H7 (cell line): ENCODE measurements at regions not wholly inside any gene's neighbourhood (a gene's known extent, or its start where the extent isn't known, plus 50 kb on each side); places are given as distances from the start of the nearest gene placed in this dataset.
"Not testable (repeated sequence)": the region's sequence is repeated elsewhere in the genome, so short reads cannot be mapped to it uniquely, and the experiment has no call there.

Experiments
- DNase-seq: peaks from one replicate; pipeline ENCODE4 v3.0.0; 2012
- H3K27me3 ChIP-seq: 2 replicates; pipeline ENCODE4 v1.6.0; 2011; ENCODE audit warnings: mild to moderate bottlenecking, low read length; ENCODE audit not compliant: control insufficient read depth, insufficient read depth
- H3K36me3 ChIP-seq: replicated peaks from 2 replicates; pipeline ENCODE4 v1.5.1; 2011; ENCODE audit warnings: low read length; ENCODE audit not compliant: control insufficient read depth, insufficient read depth
- H3K4me3 ChIP-seq: 2 replicates; pipeline ENCODE4 v1.5.1; 2011; ENCODE audit warnings: low read depth, mild to moderate bottlenecking, control low read depth, low read length, moderate library complexity; ENCODE audit not compliant: insufficient read depth

DNA sequence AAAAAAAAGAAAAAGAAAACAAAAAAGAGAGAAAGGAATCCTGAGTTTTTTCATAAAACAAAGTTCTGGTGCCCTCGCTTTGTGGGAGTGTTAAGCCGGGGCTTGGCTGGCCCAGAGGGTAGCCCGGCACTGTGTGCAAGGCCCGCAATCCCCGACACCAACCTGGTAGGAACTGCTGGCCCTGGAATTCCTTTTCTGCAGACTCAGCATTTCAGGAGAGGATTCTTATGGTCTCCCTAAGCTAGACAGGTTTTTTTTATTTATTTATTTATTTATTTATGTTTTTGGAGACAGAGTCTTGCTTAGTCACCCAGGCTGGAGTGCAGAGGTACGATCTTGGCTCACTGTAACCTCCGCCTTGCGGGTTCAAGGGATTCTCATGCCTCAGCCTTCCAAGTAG lies 238.8 kb downstream of the PDCD6IP start:
- Histone ChIP-seq H3K27me3 (no peaks in the 10 kb centered on the region), H3K4me3 (no peak overlapping the region), H3K36me3 (no peaks in the 10 kb centered on the region)
- no peak for DNase-seq

DNA sequence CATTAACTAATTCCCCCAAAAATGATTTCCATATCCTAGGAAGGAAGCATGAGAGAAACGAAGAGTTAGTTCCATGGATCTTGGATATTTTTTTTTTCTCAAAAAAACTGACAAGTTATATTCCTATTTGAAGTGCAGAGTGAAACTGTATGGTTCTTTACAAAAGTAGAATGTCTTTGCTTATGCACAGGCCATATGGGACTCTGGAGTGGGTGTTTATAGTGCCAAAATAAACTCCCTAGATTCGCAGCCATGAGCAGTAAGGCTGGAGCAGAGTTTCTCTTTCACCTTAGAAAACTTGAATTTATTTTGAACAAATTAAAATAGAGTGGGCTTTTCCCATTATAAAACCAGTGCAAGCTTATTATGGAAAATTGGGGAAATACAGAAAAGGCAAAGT lies 239.7 kb downstream of the PDCD6IP start:
- no peak for DNase-seq
- no peaks in the 10 kb centered on the region for H3K27me3 ChIP-seq
- no peak overlapping the region for H3K4me3 ChIP-seq
- H3K36me3 ChIP-seq = no peaks in the 10 kb centered on the region

DNA sequence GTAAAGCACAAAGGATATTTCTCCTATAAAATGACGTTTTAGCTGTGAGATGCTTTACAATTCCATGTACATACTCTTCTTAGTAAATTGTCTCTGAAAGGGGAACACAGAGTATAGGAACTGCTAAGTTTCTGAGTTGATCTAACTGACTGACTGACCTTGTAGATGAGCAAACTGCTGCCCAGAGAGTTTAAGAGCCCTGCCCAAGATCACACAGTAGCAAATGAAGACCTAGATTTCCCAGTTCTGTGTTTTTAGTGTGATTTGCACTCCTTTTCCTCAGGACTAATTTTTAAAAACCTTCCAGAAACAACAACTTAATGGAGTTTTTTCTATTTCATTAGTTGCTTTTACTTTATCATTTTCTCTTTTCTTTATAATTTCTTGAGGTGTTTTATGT lies 247.7 kb downstream of the PDCD6IP start:
- DNase-seq = no peak
- H3K4me3 ChIP-seq = no peak overlapping the region
- H3K27me3 ChIP-seq = no peaks in the 10 kb centered on the region
- H3K36me3 ChIP-seq = no peaks in the 10 kb centered on the region

DNA sequence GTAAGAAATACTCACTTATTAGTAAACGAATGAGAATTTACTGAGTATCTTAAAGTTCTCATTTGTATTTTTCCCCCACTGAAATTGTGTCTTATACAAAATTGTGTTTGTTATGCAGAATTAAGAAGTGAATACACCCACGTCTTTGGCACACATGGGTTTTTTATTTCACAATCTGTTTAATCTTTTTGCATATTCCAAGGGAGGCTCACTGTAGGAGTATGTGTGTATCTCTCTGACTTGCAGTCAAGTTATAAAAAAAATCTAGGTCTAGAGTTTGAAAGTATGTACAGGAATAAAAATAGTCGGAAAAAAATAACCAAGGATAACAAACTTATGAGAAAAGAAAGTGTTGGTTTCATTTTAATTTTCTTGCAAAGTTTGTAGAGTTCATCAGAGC lies 255.2 kb downstream of the PDCD6IP start:
- Histone ChIP-seq H3K4me3 (no peak overlapping the region), H3K36me3 (no peaks in the 10 kb centered on the region), H3K27me3 (no peaks in the 10 kb centered on the region)
- no peak for DNase-seq

DNA sequence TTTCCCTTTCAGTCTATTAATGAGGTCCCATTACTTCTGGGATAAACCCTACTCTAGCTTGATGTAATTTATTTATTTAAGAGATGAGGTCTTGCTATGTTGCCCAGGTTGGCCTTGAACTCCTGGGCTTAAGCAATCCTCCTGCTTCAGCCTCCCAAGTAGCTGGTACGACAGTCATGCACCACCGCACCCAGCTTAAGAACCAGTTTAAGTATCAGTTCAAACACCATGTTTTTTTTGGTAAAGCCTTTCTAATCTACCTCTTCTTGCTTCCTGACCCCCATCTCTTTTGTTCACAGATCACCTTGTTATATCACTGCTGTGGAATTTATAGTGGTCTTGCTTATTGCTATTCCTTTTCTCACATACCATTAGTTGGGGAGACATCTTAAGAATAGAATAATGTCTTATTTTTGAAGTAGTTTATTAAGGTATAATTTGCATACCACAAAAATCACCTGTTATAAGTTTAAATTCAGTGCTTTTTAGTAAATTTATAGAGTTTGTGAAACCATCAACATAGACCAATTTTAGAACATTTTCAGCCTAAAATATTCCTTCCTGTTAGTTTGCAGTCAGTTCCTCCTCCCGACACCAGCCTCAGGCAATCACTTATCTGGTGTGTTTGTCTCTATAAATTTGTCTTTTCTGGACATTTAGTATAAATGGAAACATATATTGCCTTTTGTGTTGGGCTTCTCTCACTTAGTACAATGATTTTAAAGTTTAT lies 257.9 kb downstream of the PDCD6IP start:
- DNase-seq = no peak
- no peak overlapping the region for H3K4me3 ChIP-seq
- no peaks in the 10 kb centered on the region for H3K36me3 ChIP-seq
- H3K27me3 ChIP-seq = no peaks in the 10 kb centered on the region

DNA sequence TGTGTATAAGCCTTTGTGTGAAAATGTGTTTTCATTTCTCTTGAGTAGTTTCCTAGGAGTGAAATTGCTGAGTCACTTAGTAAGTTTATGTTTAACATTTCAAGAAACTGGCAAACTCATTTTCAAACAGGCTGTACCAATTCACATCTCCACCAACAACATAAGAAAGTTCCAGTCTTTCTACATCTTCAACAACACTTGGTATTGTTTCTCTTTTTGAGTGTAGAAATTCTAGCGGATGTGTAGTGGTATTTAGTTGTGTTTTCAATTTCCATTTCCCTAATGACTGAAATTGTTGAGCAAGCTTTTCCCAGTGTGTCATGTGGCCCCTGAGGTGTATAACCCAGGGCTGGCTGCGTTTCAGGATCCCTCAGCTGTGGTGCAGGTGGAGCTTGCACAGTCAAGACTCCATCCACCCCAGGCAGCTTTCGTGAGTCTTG lies 258.5 kb downstream of the PDCD6IP start:
- DNase-seq = no peak
- H3K36me3 ChIP-seq = no peaks in the 10 kb centered on the region
- H3K4me3 ChIP-seq = no peak overlapping the region
- H3K27me3 ChIP-seq = no peaks in the 10 kb centered on the region

DNA sequence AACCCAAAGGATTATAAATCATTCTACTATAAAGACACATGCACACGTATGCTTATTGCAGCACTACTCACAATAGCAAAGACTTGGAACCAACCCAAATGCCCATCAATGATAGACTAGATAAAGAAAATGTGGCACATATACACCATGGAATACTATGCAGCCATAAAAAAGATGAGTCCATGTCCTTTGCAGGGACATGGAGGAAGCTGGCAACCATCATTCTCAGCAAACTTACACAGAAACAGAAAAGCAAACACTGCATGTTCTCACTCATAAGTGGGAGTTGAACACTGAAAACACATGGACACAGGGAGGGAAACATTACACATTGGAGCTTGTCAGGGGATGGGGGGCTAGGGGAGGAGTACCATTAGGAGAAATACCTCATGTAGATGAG lies 262.6 kb downstream of the PDCD6IP start:
- not testable (repeated sequence) for H3K27me3 ChIP-seq, H3K36me3 ChIP-seq, H3K4me3 ChIP-seq, DNase-seq

DNA sequence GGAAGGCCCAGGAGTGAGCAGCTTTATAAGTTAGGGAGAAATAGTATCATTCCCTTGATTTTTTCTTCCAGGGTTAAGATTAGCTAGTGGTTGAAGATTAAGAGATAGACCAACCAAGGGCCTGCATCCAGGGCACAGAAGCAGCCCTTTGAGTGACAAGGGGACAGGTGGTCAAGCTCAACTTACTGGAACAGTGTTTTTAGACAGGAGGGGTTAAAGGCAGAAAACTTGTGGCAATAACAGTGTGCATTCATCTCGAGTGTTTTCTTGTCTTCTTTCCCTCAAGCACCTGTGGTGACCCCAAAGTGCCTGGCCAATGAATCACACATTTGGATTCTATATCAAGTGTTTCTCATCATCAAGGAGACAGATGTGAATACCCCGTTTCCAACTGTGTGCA lies 267.5 kb downstream of the PDCD6IP start:
- Histone ChIP-seq H3K4me3 (no peak overlapping the region), H3K27me3 (no peaks in the 10 kb centered on the region; the same call in 1 of the 2 replicates), H3K36me3 (no peaks in the 10 kb centered on the region)
- no peak for DNase-seq

DNA sequence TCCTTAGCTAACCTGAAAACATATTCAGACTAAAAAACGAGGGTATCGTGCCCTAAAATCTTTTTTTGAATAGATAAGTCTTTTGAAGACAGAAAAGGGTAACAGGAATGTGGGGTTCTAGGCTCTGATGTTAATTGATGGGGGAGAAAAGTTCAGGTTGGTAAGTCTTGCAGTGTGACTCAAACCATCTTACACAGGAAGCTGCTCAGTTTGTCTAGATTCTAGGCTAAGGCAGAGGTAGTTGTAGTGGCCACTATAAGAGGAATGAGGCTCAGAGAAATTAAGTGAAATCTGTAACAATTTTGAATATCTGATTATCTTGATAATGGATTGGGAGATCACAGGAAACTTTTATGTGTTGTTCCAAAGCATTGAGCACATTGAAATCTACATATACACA lies 267.9 kb downstream of the PDCD6IP start:
- Histone ChIP-seq H3K36me3 (no peaks in the 10 kb centered on the region), H3K27me3 (no peaks in the 10 kb centered on the region; the same call in 1 of the 2 replicates), H3K4me3 (no peak overlapping the region)
- DNase-seq = no peak

DNA sequence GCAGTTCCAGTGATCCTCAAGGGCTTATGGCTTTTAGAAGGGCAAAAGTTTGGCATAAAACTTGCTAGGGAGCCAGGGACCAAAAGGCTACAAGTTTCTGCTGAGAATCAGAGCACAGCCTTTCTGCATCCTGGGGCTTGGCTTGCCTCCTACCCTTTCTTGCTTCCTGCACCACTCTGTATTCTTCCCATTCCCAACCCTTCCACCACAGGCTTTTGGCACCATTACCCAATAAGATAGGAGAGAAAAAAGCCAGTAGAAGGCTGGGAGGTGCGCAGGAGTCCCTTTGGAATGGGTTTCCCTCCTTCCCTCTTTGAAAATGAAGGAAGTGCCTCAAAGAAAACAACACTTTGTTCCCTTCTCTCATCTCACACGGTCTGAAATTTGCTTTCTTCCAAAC lies 268.6 kb downstream of the PDCD6IP start:
- no peak for DNase-seq
- Histone ChIP-seq H3K27me3 (no peaks in the 10 kb centered on the region; the same call in 1 of the 2 replicates), H3K4me3 (no peak overlapping the region), H3K36me3 (no peaks in the 10 kb centered on the region)

DNA sequence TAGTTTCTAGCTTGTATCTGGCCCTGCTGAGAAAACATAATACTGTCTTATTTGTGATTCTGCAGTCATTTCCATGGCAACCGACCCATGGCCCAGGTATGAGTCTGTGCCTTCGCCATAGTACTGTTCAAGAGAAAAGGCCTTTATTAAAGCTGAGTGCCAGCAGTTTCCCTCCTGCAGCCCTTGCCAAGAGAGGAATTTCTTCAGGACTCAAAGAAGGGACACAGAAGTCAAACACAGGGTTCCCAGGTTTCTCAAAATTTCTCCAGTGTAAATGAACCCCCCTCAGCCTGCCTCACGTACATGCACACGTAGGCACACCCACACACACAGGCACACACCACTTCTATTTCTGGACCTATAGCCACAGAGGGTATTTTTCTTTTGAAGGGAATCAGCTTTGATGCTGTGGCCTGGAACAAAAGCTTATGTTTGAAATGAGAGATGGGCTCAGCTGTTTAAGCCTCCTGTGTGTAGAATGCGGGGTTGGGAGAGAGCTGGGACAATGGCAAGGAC lies 269.2 kb downstream of the PDCD6IP start:
- H3K36me3 ChIP-seq = no peaks in the 10 kb centered on the region
- no peaks in the 10 kb centered on the region; the same call in 1 of the 2 replicates for H3K27me3 ChIP-seq
- no peak overlapping the region for H3K4me3 ChIP-seq
- no peak for DNase-seq

DNA sequence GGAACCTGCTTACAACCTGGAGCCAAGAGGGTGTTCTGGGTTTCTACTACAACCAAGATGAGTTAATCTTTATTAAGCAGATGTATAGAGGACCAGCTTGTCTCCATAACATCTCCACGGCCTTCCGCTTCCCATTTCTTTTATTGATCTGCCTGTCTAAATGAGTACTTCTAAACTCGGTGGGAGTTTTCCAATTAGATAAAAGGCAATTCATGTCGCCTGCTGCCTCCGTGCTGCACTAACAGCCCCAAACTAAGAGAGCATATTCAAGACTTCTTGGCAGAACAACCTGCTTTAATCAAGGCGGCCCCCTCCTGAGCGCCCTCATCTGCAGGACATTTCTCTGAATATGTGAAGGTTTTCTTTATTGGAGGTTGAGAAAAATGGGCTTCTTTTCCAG lies 270.1 kb downstream of the PDCD6IP start:
- Histone ChIP-seq H3K36me3 (no peaks in the 10 kb centered on the region), H3K27me3 (no peaks in the 10 kb centered on the region; the same call in 1 of the 2 replicates), H3K4me3 (no peak overlapping the region)
- no peak for DNase-seq

DNA sequence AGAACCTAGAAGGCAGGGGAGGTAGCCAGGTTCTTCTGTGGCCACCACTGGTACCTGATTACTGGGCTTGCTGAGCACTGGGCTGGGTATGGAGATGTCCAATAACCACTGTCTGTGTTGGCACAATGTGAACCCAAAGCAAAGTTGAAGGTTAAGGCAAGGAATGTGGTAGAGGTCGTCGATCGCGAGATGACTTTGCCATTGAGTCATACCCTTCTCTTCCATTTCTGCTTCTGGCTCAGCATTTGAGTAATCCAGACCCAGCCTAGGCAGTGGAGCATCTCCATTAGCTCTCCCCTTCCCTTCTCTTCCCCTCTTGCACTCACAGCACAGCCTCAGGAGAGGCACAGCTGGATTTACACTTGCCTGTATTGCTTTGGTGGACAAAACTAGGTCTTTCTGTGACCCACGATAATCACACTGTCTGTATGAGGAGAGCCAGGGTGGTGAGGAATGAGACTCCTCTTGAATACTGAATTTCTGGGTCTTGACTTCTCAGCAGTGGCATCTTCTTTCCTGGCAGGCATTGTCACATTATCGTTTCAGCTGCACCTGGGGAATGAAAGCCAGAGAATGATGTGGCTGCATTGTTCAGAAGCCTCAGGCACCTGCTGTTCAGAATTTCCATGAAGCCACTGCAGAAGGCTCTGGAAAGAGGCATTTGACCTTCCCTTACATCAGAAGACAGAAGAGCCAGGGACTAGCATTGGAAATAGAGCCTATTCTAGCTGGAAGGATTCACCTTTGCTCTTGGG lies 272.6 kb downstream of the PDCD6IP start:
- Histone ChIP-seq H3K27me3 (no peaks in the 10 kb centered on the region; the same call in 1 of the 2 replicates), H3K4me3 (no peak overlapping the region), H3K36me3 (no peaks in the 10 kb centered on the region)
- no peak for DNase-seq

DNA sequence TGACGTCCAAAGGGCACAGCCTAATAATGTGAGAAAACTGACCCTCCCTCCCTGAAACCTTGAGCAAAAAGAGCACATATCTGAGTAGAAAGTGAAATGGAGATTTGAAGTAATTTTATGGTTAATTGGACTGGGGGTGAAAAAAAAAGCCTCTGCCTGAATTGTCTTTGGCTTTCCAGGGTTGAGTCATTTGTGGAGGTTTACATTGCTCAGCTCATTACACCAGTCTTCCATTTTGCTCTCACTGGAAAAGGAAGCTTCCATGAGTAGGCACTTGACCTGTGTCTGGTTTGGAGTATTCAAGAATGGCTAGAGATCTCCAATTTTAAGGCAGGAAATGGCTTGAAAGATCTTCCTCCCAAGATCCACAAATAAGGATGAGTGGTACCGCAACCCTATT lies 273.9 kb downstream of the PDCD6IP start:
- Histone ChIP-seq H3K36me3 (no peaks in the 10 kb centered on the region), H3K4me3 (no peak overlapping the region), H3K27me3 (no peaks in the 10 kb centered on the region; the same call in 1 of the 2 replicates)
- DNase-seq = no peak

DNA sequence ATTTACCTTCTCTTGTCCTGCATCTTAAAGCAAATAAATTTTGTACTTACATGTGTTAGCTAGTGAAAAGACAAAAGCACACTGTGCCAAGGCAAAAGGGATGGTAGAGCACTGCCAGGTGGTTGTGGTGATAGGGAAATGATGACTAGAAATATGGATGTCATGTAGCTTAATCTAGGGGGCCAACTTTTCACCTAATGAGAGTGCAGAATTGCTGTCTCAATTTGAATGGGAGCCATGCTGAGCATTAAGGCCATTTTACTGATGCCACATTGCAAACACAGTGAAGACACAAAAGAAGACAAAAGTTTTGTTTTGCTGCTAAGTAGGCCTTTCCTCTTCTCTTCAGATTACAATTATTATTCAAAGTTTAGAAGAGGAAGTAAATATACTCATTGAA lies 274.7 kb downstream of the PDCD6IP start:
- Histone ChIP-seq H3K4me3 (no peak overlapping the region), H3K36me3 (no peaks in the 10 kb centered on the region), H3K27me3 (no peaks in the 10 kb centered on the region; the same call in 1 of the 2 replicates)
- DNase-seq = no peak
